H9 (cell line): ENCODE measurements at regions not wholly inside any gene's neighbourhood (a gene's known extent, or its start where the extent isn't known, plus 50 kb on each side); places are given as distances from the start of the nearest gene placed in this dataset.
"Not testable (repeated sequence)": the region's sequence is repeated elsewhere in the genome, so short reads cannot be mapped to it uniquely, and the experiment has no call there.

Experiments used
- DNase-seq: peaks from one replicate; pipeline ENCODE4 v3.0.0-alpha.2; 2017
- H2AFZ ChIP-seq: one replicate; pipeline ENCODE4 v1.6.1; 2013; ENCODE audit warnings: mild to moderate bottlenecking, low read length, control low read depth, moderate library complexity
- H2AK5ac ChIP-seq: 2 replicates; pipeline ENCODE4 v1.6.1; 2013; ENCODE audit warnings: low read length, control low read depth, mixed read lengths; ENCODE audit not compliant: insufficient read length
- H2BK120ac ChIP-seq: one replicate; pipeline ENCODE4 v1.6.1; 2013; ENCODE audit warnings: low read depth, mild to moderate bottlenecking, low read length, control low read depth, inconsistent platforms; ENCODE audit not compliant: poor library complexity, severe bottlenecking
- H2BK12ac ChIP-seq: 2 replicates; pipeline ENCODE4 v1.6.1; 2013; ENCODE audit warnings: low read length, control low read depth, mixed read lengths, low read depth; ENCODE audit not compliant: insufficient read length
- H2BK15ac ChIP-seq: 2 replicates; pipeline ENCODE4 v1.6.1; 2013; ENCODE audit warnings: low read depth, low read length, control low read depth
- H2BK20ac ChIP-seq: one replicate; pipeline ENCODE4 v1.6.1; 2013; ENCODE audit warnings: low read depth, mild to moderate bottlenecking, low read length, control low read depth, inconsistent platforms; ENCODE audit not compliant: poor library complexity, severe bottlenecking
- H2BK5ac ChIP-seq: 2 replicates; pipeline ENCODE4 v1.6.1; 2013; ENCODE audit warnings: low read length, control low read depth, mixed read lengths; ENCODE audit not compliant: insufficient read length
- H3K14ac ChIP-seq: 2 replicates; pipeline ENCODE4 v1.6.1; 2013; ENCODE audit warnings: low read length, control low read depth; ENCODE audit not compliant: insufficient read depth
- H3K18ac ChIP-seq: 2 replicates; pipeline ENCODE4 v1.6.1; 2013; ENCODE audit warnings: low read depth, mild to moderate bottlenecking, mixed read lengths, low read length, control low read depth; ENCODE audit not compliant: insufficient read length
- H3K23ac ChIP-seq: 2 replicates; pipeline ENCODE4 v1.6.1; 2013; ENCODE audit warnings: low read length, control low read depth, mixed read lengths, low read depth; ENCODE audit not compliant: insufficient read length
- H3K23me2 ChIP-seq: 2 replicates; pipeline ENCODE4 v1.6.1; 2013; ENCODE audit warnings: low read depth, mild to moderate bottlenecking, mixed read lengths, low read length, control low read depth; ENCODE audit not compliant: insufficient read length, poor library complexity, severe bottlenecking
- H3K27ac ChIP-seq: 2 replicates; pipeline ENCODE4 v1.5.1; 2013; ENCODE audit warnings: low read length, control low read depth, mixed read lengths, low read depth; ENCODE audit not compliant: insufficient read length
- H3K27me3 ChIP-seq: 2 replicates; pipeline ENCODE4 v1.6.1; 2013; ENCODE audit warnings: low read length, control low read depth, inconsistent platforms; ENCODE audit not compliant: insufficient read depth
- H3K4ac ChIP-seq: 2 replicates; pipeline ENCODE4 v1.6.1; 2013; ENCODE audit warnings: low read depth, mild to moderate bottlenecking, control low read depth, inconsistent platforms, low read length, moderate library complexity
- H3K4me1 ChIP-seq: 2 replicates; pipeline ENCODE4 v1.6.1; 2013; ENCODE audit warnings: low read length, control low read depth, inconsistent platforms; ENCODE audit not compliant: insufficient read depth
- H3K4me2 ChIP-seq: 2 replicates; pipeline ENCODE4 v1.6.1; 2013; ENCODE audit warnings: low read length, control low read depth, mixed read lengths; ENCODE audit not compliant: insufficient read length, insufficient read depth
- H3K56ac ChIP-seq: 2 replicates; pipeline ENCODE4 v1.6.1; 2013; ENCODE audit warnings: low read depth, mild to moderate bottlenecking, mixed read lengths, low read length, control low read depth; ENCODE audit not compliant: insufficient read length
- H3K79me1 ChIP-seq: 2 replicates; pipeline ENCODE4 v1.6.1; 2013; ENCODE audit warnings: low read depth, mild to moderate bottlenecking, moderate library complexity, low read length, control low read depth, inconsistent platforms; ENCODE audit not compliant: insufficient read depth, poor library complexity, severe bottlenecking
- H3K79me2 ChIP-seq: 2 replicates; pipeline ENCODE4 v1.6.1; 2013; ENCODE audit warnings: low read length, control low read depth, inconsistent platforms; ENCODE audit not compliant: insufficient read depth
- H3K9ac ChIP-seq: 2 replicates; pipeline ENCODE4 v1.6.1; 2013; ENCODE audit warnings: low read length, control low read depth, mixed read lengths; ENCODE audit not compliant: insufficient read length; ENCODE audit errors: extremely low read depth
- H3K9me3 ChIP-seq: one replicate; pipeline ENCODE4 v1.6.1; 2013; ENCODE audit warnings: low read depth, low read length, inconsistent platforms; ENCODE audit not compliant: control insufficient read depth
- H3T11ph ChIP-seq: one replicate; pipeline ENCODE4 v1.6.1; 2013; ENCODE audit warnings: mild to moderate bottlenecking, low read length, control low read depth, inconsistent platforms
- H4K20me1 ChIP-seq: one replicate; pipeline ENCODE4 v1.6.1; 2013; ENCODE audit not compliant: control insufficient read depth, insufficient read length, insufficient read depth
- H4K5ac ChIP-seq: 2 replicates; pipeline ENCODE4 v1.6.1; 2013; ENCODE audit warnings: low read depth, mild to moderate bottlenecking, mixed read lengths, low read length, control low read depth; ENCODE audit not compliant: insufficient read length
- H4K8ac ChIP-seq: replicated peaks from 2 replicates; pipeline ENCODE4 v1.6.1; 2013; ENCODE audit warnings: low read length, control low read depth, mixed read lengths, low read depth; ENCODE audit not compliant: insufficient read length
- H4K91ac ChIP-seq: 2 replicates; pipeline ENCODE4 v1.6.1; 2013; ENCODE audit warnings: low read depth, mild to moderate bottlenecking, moderate library complexity, mixed read lengths, low read length, control low read depth; ENCODE audit not compliant: insufficient read length
- H3K27ac Mint-ChIP-seq, 3 experiments: 2 replicates in 2 of 3; 3 replicates in 1 of 3; pipeline ENCODE4 v1.8.0; 2020 to 2021; ENCODE audit warnings: mixed read lengths in 3 of 3, mild to moderate bottlenecking in 1 of 3, moderate library complexity in 1 of 3
- H3K27me3 Mint-ChIP-seq: 2 replicates; pipeline ENCODE4 v1.8.0; 2021; ENCODE audit warnings: low read depth, mild to moderate bottlenecking, moderate library complexity, mixed read lengths
- H3K36me3 Mint-ChIP-seq, 3 experiments: 2 replicates in 2 of 3; 3 replicates in 1 of 3; pipeline ENCODE4 v1.8.0; 2020 to 2021; ENCODE audit warnings: low read depth in 3 of 3, mixed read lengths in 3 of 3; ENCODE audit not compliant: insufficient read depth in 1 of 3
- H3K4me1 Mint-ChIP-seq, 2 experiments: 2 replicates each; pipeline ENCODE4 v1.8.0; 2020; ENCODE audit warnings: mixed read lengths in 2 of 2
- H3K4me3 Mint-ChIP-seq, 2 experiments: 2 replicates in 1 of 2; 3 replicates in 1 of 2; pipeline ENCODE4 v1.8.0; 2020 to 2021; ENCODE audit warnings: mild to moderate bottlenecking in 2 of 2, mixed read lengths in 2 of 2, moderate library complexity in 1 of 2
- H3K9me3 Mint-ChIP-seq, 2 experiments: 2 replicates in 1 of 2; 3 replicates in 1 of 2; pipeline ENCODE4 v1.8.0; 2020; ENCODE audit warnings: mild to moderate bottlenecking in 2 of 2, mixed read lengths in 2 of 2, moderate library complexity in 1 of 2
- CTCF ChIP-seq: fragments of 200-600 bp; sonication (generic); conservative IDR thresholded peaks from 3 replicates; pipeline ENCODE4 v1.8.0; 2021; ENCODE audit warnings: antibody characterized with exemption, mild to moderate bottlenecking
- WGBS: extraction: QIAGEN DNeasy Blood & Tissue Kit; methylation state at CpG from one replicate; pipeline ENCODE4 v1.1.7; 2013; ENCODE audit warnings: missing lambda C conversion rate, low lambda C conversion rate, mixed read lengths; ENCODE audit not compliant: insufficient read length; ENCODE audit errors: extremely low coverage; 5-methylcytosine and 5-hydroxymethylcytosine counted together

- no peak overlapping the region for H4K5ac ChIP-seq
- H2AK5ac ChIP-seq = no peak overlapping the region
- H3K4me2 ChIP-seq = no peak overlapping the region
- DNase-seq = no peak
- no CpG with 5 or more reads among the region's 9 CpGs for WGBS
- H3K36me3 Mint-ChIP-seq = no peaks in the 10 kb centered on the region; a peak in 1 of 7 replicates
- no peaks in the 10 kb centered on the region for H4K20me1 ChIP-seq
- H3K4ac ChIP-seq = no peak overlapping the region
- no peak overlapping the region for H2BK20ac ChIP-seq
- no peak overlapping the region for H3K27ac ChIP-seq
- H3K9me3 Mint-ChIP-seq = peaks cover 0 to 4% of the 10 kb centered on the region in 2 experiments; a peak in 2 of 5 replicates
- no peak overlapping the region for H3K18ac ChIP-seq
- no peaks in the 10 kb centered on the region for H3K9me3 ChIP-seq
- H4K91ac ChIP-seq = no peak overlapping the region
- H3K9ac ChIP-seq = no peak overlapping the region
- no peak overlapping the region for H3K56ac ChIP-seq
- no peak overlapping the region for H3K27ac Mint-ChIP-seq
- no peak overlapping the region for H4K8ac ChIP-seq
- H2BK120ac ChIP-seq = no peak overlapping the region
- H3K4me1 ChIP-seq = no peaks in the 10 kb centered on the region
- H2AFZ ChIP-seq = no peak overlapping the region
- H3K27me3 ChIP-seq = no peaks in the 10 kb centered on the region
- H3K79me1 ChIP-seq = no peaks in the 10 kb centered on the region
- no peak overlapping the region for H2BK12ac ChIP-seq
- peaks cover 9 to 12% of the 10 kb centered on the region in 2 experiments for H3K4me1 Mint-ChIP-seq
- H3K23ac ChIP-seq = no peak overlapping the region
- H3K79me2 ChIP-seq = no peaks in the 10 kb centered on the region
- H3K4me3 Mint-ChIP-seq = no peak overlapping the region
- TF ChIP-seq CTCF = no peak
- no peaks in the 10 kb centered on the region for H3K23me2 ChIP-seq
- no peak overlapping the region for H3T11ph ChIP-seq
- H3K14ac ChIP-seq = no peak overlapping the region
- H2BK5ac ChIP-seq = no peak overlapping the region
- H2BK15ac ChIP-seq = no peak overlapping the region
- no peaks in the 10 kb centered on the region; the same call in 1 of the 2 replicates for H3K27me3 Mint-ChIP-seq
These were observed 252.3 kb upstream of the ATP10A start for GRCh38 chr15:26115229-26115943.

GRCh38 chr15:26114128-26114527 lies 251.0 kb upstream of the ATP10A start:
- peaks cover 9 to 12% of the 10 kb centered on the region in 2 experiments for H3K4me1 Mint-ChIP-seq
- H3K9ac ChIP-seq, H3K4me2 ChIP-seq, H3T11ph ChIP-seq, H3K36me3 Mint-ChIP-seq, H2BK12ac ChIP-seq, H3K4me1 ChIP-seq, H3K18ac ChIP-seq, H2BK20ac ChIP-seq, H2AFZ ChIP-seq, H3K23ac ChIP-seq, H4K8ac ChIP-seq, H3K79me2 ChIP-seq, H3K27ac ChIP-seq, H3K9me3 ChIP-seq, H3K79me1 ChIP-seq, H3K4me3 Mint-ChIP-seq, H4K91ac ChIP-seq, H3K27ac Mint-ChIP-seq, H2BK5ac ChIP-seq, H2BK15ac ChIP-seq, H4K20me1 ChIP-seq, H2AK5ac ChIP-seq, H3K27me3 ChIP-seq, H3K4ac ChIP-seq, H2BK120ac ChIP-seq, H4K5ac ChIP-seq, H3K27me3 Mint-ChIP-seq, DNase-seq, H3K9me3 Mint-ChIP-seq, H3K14ac ChIP-seq, H3K23me2 ChIP-seq, H3K56ac ChIP-seq: not testable (repeated sequence)
- no CpG with 5 or more reads among the region's 8 CpGs for WGBS
